HEK293T (cell line): ENCODE measurements at regions not wholly inside any gene's neighbourhood (a gene's known extent, or its start where the extent isn't known, plus 50 kb on each side); places are given as distances from the start of the nearest gene placed in this dataset.
A peak's percentile ranks its signal among the peaks of the same experiment; 100 is the strongest.

ENCODE experiments used
- CTCF ChIA-PET: fragments of 350-600 bp; formaldehyde crosslinking; extraction: SDS; loops from one replicate; lab custom pipeline; 2021; ENCODE audit warnings: antibody characterized with exemption, inconsistent platforms; lab: Yijun Ruan, JAX
- POLR2A ChIA-PET: fragments of 350-600 bp; formaldehyde crosslinking; extraction: SDS; loops from one replicate; lab custom pipeline; 2020; ENCODE audit warnings: antibody characterized with exemption, inconsistent platforms; lab: Yijun Ruan, JAX
- DNase-seq: peaks from one replicate; pipeline ENCODE4 v3.0.0; 2012; ENCODE audit warnings: mixed read lengths; ENCODE audit errors: extremely low spot score
- ARNT ChIP-seq: fragments of 450-650 bp; IDR thresholded peaks from 2 replicates; pipeline ENCODE4 v1.6.1; 2017; ENCODE audit warnings: mild to moderate bottlenecking
- BHLHE40 ChIP-seq: fragments of 450-650 bp; IDR thresholded peaks from 2 replicates; pipeline ENCODE4 v1.6.1; 2016; ENCODE audit warnings: mild to moderate bottlenecking, moderate library complexity, borderline replicate concordance
- CTBP1 ChIP-seq: fragments of 450-650 bp; IDR thresholded peaks from 2 replicates; pipeline ENCODE4 v1.6.1; 2016; ENCODE audit warnings: borderline replicate concordance
- ELF4 ChIP-seq: fragments of 450-650 bp; IDR thresholded peaks from 2 replicates; pipeline ENCODE4 v1.6.1; 2017; ENCODE audit warnings: antibody characterized with exemption
- FOXA1 ChIP-seq: fragments of 450-650 bp; IDR thresholded peaks from 2 replicates; pipeline ENCODE4 v1.6.1; 2016; ENCODE audit warnings: mild to moderate bottlenecking
- FOXK2 ChIP-seq: fragments of 450-650 bp; IDR thresholded peaks from 2 replicates; pipeline ENCODE4 v1.6.1; 2016; ENCODE audit warnings: mild to moderate bottlenecking
- FOXM1 ChIP-seq: fragments of 450-650 bp; IDR thresholded peaks from 2 replicates; pipeline ENCODE4 v1.6.1; 2017; ENCODE audit warnings: mild to moderate bottlenecking, borderline replicate concordance
- HDGF ChIP-seq: fragments of 450-650 bp; IDR thresholded peaks from 2 replicates; pipeline ENCODE4 v1.6.1; 2017; ENCODE audit warnings: antibody characterized with exemption, borderline replicate concordance
- L3MBTL2 ChIP-seq: fragments of 450-650 bp; conservative IDR thresholded peaks from 2 replicates; pipeline ENCODE4 v1.6.1; 2016; ENCODE audit warnings: mild to moderate bottlenecking
- LEF1 ChIP-seq: fragments of 450-650 bp; IDR thresholded peaks from 2 replicates; pipeline ENCODE4 v1.6.1; 2017; ENCODE audit warnings: mild to moderate bottlenecking, borderline replicate concordance
- NFRKB ChIP-seq: fragments of 450-650 bp; IDR thresholded peaks from 2 replicates; pipeline ENCODE4 v1.6.1; 2016; ENCODE audit warnings: mild to moderate bottlenecking, moderate library complexity
- PKNOX1 ChIP-seq: fragments of 450-650 bp; IDR thresholded peaks from 2 replicates; pipeline ENCODE4 v1.6.1; 2016
- SP1 ChIP-seq: fragments of 450-650 bp; IDR thresholded peaks from 2 replicates; pipeline ENCODE4 v1.6.1; 2017
- SUZ12 ChIP-seq: fragments of 450-650 bp; IDR thresholded peaks from 2 replicates; pipeline ENCODE4 v1.6.1; 2016; ENCODE audit warnings: mild to moderate bottlenecking
- TARDBP ChIP-seq: fragments of 450-650 bp; IDR thresholded peaks from 2 replicates; pipeline ENCODE4 v1.6.1; 2016
- ZNF384 ChIP-seq: fragments of 450-650 bp; IDR thresholded peaks from 2 replicates; pipeline ENCODE4 v1.6.1; 2016

GRCh38 chr1:238143038-238143437 lies 252.3 kb upstream of the ZP4 start:
- TF ChIP-seq ZNF384 (no peak), L3MBTL2 (peak; percentile 4; the same call in 1 of the 2 replicates)
- POLR2A ChIA-PET: no interaction called here
- CTCF ChIA-PET: no interaction called here
- no peak for DNase-seq

GRCh38 chr1:238141353-238141752 lies 250.6 kb upstream of the ZP4 start:
- DNase-seq: no peak
- POLR2A ChIA-PET: no interaction called here
- CTCF ChIA-PET: no interaction called here
- TF ChIP-seq NFRKB (no peak), CTBP1 (no peak), BHLHE40 (no peak), PKNOX1 (no peak)

GRCh38 chr1:238139713-238140112 lies 249.0 kb upstream of the ZP4 start:
- no peak for DNase-seq
- ChIA-PET CTCF (no interaction called here), POLR2A (no interaction called here)
- no peak for TF ChIP-seq CTBP1
- no peak for TF ChIP-seq NFRKB
- TF ChIP-seq FOXA1: no peak
- TF ChIP-seq ARNT: no peak
- no peak for TF ChIP-seq FOXM1
- TF ChIP-seq LEF1: no peak
- TF ChIP-seq FOXK2: no peak
- TF ChIP-seq L3MBTL2: no peak
- TF ChIP-seq TARDBP: no peak

GRCh38 chr1:238138059-238138626 lies 247.4 kb upstream of the ZP4 start:
- POLR2A ChIA-PET: no interaction called here
- no peak for TF ChIP-seq SP1
- no peak for TF ChIP-seq L3MBTL2
- TF ChIP-seq PKNOX1: no peak
- DNase-seq: no peak
- CTCF ChIA-PET: no interaction called here

GRCh38 chr1:238135708-238136664 lies 245.3 kb upstream of the ZP4 start:
- no peak for DNase-seq
- ChIA-PET POLR2A (no interaction called here), CTCF (interaction anchor here (0.9 kb wide), 1 partner anchor 617 kb away, joined by 5 read pairs; no protein-coding TSS in a partner anchor)
- TF ChIP-seq CTBP1 (no peak), ARNT (no peak), HDGF (no peak), FOXA1 (no peak), ZNF384 (no peak), TARDBP (no peak), SP1 (no peak), BHLHE40 (no peak), PKNOX1 (no peak), SUZ12 (no peak)

- POLR2A ChIA-PET: no interaction called here
- CTCF ChIA-PET: no interaction called here
- no peak for DNase-seq
- TF ChIP-seq NFRKB (no peak), BHLHE40 (no peak), SUZ12 (no peak), LEF1 (no peak), FOXA1 (no peak), ARNT (no peak), SP1 (no peak), HDGF (no peak), L3MBTL2 (no peak), FOXK2 (no peak), FOXM1 (no peak), ZNF384 (no peak), ELF4 (no peak), PKNOX1 (no peak), TARDBP (no peak)
These were observed 239.0 kb upstream of the ZP4 start for GRCh38 chr1:238129677-238130076.
